Stimulated activated CD8-positive, alpha-beta memory T cell treated with anti-CD3 and anti-CD28 coated beads, Interleukin-15, amount 100 ng/mL, for 48 hours (primary cell): ENCODE measurements at regions not wholly inside any gene's neighbourhood (a gene's known extent, or its start where the extent isn't known, plus 50 kb on each side); places are given as distances from the start of the nearest gene placed in this dataset.
"Not testable (repeated sequence)": the region's sequence is repeated elsewhere in the genome, so short reads cannot be mapped to it uniquely, and the experiment has no call there.

ENCODE experiments used
- DNase-seq, 2 donors: peaks; one replicate each; pipeline ENCODE4 v3.0.0-alpha.2; 2020; ENCODE audit warnings: low read depth in 2 of 2

DNA sequence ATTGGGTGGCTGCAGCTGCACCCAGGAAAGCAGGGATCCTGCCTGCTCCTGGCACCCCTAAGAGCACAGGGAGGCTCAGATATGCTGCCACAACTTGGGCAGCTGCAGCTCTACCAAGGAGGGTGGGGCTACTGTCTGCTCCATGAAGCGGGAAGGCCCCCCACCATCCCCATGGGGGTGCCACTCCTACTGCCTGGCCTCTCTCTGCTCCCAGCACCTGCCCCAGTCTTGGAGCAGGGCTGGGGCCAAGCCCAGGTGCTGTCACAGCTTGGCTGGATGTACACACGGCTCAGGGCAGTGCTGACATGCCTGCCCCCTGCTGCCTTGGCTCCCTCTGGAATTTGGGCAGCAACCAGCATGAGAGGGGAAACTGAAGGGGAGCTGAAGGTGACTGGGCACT is 214.7 kb upstream of the PLPPR1 start:
- DNase-seq, result no peak

- no peak for DNase-seq
Measured at GRCh38 chr9:100819980-100820379, 208.5 kb upstream of the PLPPR1 start.

DNA sequence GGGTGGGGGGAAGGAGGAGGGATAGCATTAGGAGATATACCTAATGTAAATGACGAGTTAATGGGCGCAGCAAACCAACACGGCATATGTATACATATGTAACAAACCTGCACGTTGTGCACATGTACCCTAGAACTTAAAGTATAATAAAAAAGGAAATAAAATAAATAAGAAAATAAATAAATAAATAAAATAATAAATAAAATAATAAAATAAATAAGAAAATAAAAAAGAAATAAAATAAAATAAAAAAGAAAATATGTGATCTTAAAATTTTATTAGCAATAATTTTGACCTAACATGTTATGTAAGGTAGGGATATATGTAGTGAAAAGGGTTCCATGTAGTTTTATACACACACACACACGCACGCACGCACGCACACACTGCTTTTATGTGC is 195.5 kb upstream of the PLPPR1 start:
- not testable (repeated sequence) for DNase-seq

DNA sequence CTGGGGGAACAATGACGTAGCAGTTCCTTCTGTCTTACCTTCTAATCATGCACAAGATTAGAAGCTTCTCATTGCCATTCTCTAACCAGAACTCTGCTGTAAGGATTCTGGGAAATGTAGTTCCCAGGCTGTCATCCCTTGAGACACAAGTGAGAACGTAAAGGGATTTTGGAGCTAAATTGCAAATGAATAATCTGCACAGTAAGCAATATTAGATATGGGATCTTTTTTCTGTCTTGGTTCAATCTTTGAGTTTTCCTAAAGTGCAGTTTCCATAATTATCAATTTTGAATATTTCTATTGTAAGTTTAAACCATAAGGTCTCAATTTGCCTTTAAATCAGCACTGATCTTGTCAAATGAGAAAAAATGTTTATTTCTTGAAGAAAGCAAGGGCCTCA is 189.7 kb upstream of the PLPPR1 start:
- no peak for DNase-seq

DNA sequence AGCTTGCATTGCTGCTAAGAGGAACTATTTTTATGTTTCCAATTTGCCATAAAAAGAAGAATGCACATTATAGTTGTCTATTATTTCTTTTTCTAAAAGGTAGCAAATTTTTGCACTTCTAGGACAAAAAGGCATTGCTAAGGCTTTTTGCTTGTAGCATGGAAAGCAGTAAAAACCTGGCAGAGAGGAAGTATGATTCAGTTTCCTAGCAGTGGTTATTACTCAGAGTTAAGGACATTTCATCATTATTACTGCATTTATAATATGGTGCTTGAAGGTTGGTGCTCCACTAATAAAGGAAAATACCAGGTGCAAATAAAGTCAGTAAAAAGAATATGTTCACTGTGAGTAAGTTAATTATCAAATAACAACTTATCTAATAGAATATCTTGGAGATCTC is 179.8 kb upstream of the PLPPR1 start:
- DNase-seq, result no peak

- no peak for DNase-seq
Measured at GRCh38 chr9:100852088-100852487, 176.4 kb upstream of the PLPPR1 start.

DNA sequence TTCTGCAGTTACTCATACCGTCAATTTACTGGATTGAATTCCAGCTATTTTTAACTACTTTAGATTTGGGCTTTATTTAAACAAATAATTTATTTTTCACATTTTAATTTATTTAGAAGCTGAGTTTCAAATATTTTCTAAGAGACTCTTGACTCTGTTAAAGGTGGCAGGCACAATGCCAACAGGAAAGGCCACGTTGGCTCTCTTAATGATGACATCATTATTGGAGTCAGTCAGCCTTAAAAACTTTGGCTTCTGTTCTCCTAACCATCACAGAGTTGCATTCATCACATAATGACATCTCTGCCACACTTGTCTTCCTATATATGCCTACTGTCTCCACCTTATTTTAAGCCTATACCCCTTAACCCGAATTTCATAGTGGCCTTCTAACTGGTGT is 172.3 kb upstream of the PLPPR1 start:
- no peak for DNase-seq

GRCh38 chr9:100865111-100865510 is 163.4 kb upstream of the PLPPR1 start:
- DNase-seq, result no peak

- DNase-seq, result no peak
Measured at GRCh38 chr9:100865648-100866047, 162.9 kb upstream of the PLPPR1 start.

DNA sequence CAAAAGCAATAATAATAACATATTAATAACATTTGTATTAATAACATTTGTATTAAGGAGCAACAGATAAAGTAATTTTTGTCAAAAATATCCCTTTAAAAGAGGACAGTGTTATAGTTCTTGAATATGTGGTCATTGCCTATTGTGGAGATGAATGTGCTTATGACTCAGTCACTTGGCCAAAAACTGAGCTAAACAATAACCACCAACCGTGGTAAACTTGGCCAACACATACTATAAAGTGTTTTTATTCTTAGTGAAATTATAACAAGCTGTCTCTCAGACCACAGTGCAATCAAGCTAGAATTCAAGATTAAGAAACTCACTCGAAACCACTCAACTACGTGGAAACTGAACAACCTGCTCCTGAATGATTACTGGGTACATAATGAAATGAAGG is 159.2 kb upstream of the PLPPR1 start:
- no peak for DNase-seq

DNA sequence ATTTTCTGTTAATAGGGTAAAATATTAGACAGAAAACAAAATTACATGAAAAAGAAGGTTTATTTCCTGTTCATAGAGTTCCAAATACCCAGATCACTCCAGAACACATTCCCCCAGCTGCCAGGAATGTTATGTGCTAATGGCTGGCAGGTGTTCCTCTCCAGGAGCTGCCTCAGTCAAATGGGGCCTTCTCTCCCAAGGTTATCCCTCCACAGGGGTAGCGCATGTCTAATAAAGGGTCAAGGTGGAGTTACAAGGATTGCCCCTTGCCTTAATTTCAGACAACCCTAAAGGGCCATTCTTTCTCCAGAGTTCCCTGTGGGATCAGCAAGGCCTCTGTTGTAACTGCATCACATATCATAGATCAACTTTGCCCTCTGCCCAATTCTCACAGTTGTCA is 148.6 kb upstream of the PLPPR1 start:
- no peak for DNase-seq

DNA sequence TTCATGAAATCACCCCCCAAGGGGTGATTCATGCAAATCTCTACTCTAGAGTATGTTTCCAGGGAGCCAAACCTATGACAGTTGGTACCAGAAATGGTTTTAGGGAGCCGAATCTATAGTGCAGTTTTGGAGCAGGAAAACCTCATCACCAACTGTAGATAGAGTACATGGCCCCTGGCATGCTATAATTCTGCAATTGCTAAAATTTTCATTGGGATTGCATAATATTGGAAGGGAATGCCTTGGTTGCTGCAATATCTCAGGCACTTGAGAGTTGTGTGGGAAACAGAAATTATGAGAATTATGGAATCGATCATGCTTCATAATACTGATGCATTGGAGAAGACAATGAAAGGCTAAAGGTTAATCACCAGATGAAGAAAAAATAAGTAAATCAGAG is 148.2 kb upstream of the PLPPR1 start:
- DNase-seq, result no peak

DNA sequence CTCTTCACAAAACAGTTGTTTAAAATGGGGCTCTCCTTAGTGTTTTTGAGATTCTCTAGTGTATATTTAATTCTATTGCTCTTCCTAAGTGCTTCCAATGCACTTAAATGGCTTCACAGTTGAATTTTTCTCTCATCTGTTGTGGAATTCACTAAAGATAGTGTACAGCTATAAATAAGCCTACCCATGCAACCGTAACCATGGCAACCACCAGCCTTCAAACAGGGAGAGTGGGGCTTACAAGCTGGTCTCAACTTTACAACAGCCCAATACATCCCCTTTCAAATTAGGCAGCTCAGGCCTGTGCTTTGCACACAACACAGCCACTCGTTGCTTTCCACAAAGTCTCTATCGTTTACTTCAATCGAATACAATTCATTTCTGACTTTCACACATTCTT is 144.0 kb upstream of the PLPPR1 start:
- DNase-seq, result no peak

DNA sequence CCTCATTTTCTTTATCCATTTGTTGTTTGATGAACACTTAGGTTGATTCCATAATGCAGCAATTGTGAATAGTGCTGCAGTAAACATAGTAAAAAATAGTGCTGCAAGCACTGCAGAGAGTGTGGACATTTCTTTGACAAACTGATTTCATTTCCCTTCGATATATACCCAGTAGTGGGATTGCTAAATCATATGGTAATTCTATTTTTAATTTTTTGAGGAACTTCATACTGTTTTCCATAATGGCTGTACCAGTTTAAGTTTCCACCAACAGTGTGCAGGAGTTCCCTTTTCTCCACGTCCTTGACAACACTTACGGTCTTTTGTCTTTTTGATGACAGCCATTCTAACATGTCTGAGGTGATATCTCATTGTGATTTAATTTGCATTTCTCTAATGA is 138.2 kb upstream of the PLPPR1 start:
- no peak for DNase-seq

DNA sequence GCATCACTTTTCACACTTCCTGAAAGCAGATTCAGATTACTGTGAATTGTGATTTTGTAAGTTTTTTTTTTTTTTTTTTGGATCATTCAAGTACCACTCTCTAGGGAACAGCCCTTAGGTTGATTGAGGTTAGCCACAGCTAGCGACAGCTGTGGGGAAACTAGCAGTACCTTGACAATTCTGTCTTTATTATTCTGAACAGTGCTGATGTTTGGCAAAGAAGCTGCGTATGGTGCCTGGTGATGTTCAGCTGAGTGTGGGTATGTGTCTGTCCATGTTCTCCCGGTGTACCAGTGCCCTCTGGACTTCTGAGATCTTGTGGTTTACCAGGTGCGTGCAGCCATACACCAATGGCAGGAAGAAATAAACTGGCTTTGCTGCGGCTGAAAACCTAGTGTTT is 117.3 kb upstream of the PLPPR1 start:
- no peak for DNase-seq

DNA sequence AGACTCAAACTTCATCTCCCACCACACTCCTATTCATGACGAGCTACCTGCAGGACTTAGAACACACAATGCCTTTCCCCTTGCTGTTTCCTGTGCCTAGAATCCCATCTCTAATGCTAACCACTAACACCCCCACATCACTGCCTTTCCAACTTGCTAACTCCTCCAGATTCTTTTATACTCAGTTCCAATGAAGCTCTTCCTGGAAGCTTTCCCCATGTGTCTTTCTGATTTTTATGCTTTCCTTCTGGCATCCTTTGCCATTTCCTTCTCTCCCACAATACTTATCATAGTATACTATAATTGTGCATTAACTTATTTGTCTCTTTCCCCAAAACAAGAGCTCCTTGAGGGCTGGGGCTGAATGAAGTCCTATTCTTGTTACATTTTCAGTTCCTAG is 115.3 kb upstream of the PLPPR1 start:
- DNase-seq, result no peak

- DNase-seq, result no peak
Measured at GRCh38 chr9:100914266-100914665, 114.3 kb upstream of the PLPPR1 start.

GRCh38 chr9:100919506-100919905 is 109.0 kb upstream of the PLPPR1 start:
- no peak for DNase-seq

DNA sequence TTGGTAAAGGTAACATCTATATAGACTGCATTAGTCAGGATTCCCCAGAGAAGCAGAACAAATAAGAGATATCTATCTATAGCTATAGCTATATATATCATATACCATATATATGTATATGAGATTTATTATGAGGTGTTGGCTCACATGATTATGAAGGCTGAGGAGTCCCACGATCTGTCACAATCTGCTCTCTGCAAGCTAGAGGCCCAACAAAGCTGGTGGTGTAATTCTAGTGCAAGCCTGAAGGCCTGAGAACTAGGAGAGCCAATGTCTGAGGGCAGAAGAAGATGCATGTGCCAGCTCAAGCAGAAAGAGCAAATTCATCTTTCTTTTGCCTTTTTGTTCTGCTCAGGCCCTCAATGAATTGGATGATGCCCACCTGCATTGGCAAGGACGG is 102.2 kb upstream of the PLPPR1 start:
- DNase-seq, result no peak

DNA sequence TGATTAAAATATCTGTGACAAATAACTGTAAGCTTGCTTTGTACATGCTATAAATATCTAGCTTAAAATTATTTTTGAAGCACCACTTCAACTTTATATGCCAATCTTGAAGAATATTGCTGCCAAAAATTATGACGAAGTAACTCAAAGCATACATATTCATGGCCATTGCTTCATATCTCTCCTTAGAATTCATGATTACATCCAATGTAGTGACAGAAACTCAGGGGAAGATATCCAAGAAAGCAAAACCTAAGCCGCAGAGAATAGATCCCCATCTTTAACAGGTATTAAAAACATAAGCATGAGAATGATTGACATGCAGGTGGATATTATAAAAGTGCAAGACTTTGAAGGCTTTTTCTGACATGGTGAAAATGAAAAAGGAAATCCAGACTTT is 100.8 kb upstream of the PLPPR1 start:
- no peak for DNase-seq

GRCh38 chr9:100933656-100934055 is 94.9 kb upstream of the PLPPR1 start:
- no peak for DNase-seq

DNA sequence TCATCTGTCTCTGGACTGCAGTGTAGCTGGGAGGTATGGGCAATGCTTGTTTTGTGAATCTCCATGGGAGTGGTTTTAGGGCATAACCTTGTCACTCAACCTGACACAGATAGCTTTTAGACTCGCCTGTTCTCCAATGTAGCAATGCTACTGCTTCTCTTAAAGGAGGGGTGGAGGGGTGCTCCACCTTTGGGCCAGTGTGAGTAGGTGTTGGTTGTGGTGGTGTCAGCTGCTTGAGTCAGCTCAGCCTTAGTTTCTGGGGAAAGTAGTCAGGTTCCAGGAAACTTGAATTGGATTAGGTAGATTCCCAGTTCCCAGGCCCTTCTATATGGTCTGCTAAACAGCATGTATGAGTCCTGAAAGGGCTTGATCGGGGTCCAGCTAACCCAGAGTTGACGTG is 91.1 kb upstream of the PLPPR1 start:
- no peak for DNase-seq

- DNase-seq, result no peak
Measured at GRCh38 chr9:100938507-100938906, 90.0 kb upstream of the PLPPR1 start.

DNA sequence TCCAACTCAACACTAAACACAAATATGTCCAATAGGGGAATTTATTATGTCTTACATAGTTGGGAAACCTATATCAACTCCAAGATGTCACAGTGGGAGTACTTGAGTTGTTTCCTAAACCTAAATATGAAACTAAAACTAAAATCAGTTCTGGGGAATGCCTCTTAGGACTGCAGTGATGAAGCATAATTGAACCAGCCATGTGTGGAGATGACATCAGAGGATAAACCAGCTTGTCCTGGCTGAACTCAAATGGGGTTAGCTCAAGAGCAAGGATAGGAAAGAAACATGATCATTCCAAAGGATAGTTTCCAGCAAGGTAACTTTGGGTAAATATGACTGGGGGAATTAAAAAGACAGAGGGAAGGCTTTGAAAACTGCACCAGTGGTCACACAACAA is 88.9 kb upstream of the PLPPR1 start:
- no peak for DNase-seq

DNA sequence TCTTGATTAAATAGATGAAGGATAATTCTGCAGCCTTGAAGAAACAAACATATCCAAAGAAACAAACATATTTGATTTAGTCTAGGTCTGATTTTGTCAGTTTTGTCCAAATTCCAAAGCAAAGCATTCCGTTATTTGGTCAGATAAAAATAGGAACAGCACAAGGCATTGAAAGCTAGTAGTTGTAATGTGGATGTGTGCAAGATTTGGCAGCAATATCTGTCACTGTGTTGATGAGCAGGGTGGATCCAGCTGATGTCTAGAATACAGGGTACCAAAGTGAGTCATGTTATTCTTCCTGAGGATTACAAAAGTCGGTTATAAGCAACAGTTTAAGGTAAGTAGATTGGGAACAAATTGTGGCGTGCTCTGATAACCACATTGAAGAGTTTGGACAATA is 69.3 kb upstream of the PLPPR1 start:
- DNase-seq, result no peak
